Breast epithelium (tissue), 3 donors: ENCODE measurements at regions not wholly inside any gene's neighbourhood (a gene's known extent, or its start where the extent isn't known, plus 50 kb on each side); places are given as distances from the start of the nearest gene placed in this dataset.

ENCODE experiments used
- CTCF ChIP-seq, 3 donors: fragments of 450-650 bp; IDR thresholded peaks; one replicate each; pipeline ENCODE4 v1.5.1; 2016 to 2017; ENCODE audit warnings: antibody characterized with exemption in 3 of 3, mild to moderate bottlenecking in 3 of 3, moderate library complexity in 3 of 3
- POLR2AphosphoS5 ChIP-seq, 3 donors: sonication (generic); formaldehyde crosslinking; IDR thresholded peaks; one replicate each; pipeline ENCODE4 v1.6.1; 2017; ENCODE audit warnings: antibody characterized with exemption in 3 of 3

DNA sequence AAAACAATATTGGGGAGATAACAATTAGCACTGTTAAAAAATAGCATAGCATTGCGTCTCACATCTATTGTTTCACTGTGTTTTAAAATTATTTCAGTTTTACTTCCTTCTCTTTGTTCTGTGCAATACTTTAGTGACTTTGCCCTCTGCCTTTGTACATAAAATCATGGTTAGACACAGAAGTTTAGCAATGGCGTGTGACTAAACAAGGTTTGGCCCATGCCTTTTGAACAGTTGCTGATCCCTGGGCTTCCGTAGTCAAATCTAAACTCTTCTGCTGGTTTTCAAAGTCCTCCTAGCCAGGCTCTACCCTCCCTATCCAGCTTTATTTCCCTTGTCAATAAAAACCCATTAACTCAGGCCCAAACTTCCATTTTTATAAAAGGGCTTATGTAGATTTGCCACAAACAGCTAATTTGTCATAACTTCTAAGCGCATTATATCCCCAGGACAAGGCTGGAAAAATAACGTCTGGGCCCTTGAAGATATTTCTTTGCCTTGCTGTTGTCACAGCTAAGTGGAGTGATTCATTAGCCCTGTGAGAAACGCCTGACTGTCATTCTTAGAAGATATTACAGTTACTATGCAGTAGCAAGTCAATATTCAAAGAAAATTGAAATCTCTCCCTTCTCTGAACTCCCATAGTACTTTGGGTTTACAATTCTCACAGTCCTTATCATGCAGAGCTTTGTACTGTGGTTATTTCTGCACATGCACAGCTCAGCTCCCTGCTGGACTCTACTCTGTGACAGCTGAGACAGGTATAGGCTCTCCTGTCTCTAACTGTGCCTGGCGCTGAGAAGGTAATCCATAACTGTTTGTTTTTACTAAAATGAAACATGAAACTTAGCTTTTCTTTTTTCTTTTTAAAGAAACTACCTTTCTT is 123.4 kb upstream of the SLC24A5 start:
- no peak for TF ChIP-seq CTCF (IDR thresholded peaks at IDR 0.05)
- no peak for TF ChIP-seq POLR2AphosphoS5 (IDR thresholded peaks at IDR 0.05)
